Esophagus (tissue), 2 donors: ENCODE measurements at regions not wholly inside any gene's neighbourhood (a gene's known extent, or its start where the extent isn't known, plus 50 kb on each side); places are given as distances from the start of the nearest gene placed in this dataset.

Experiments used
- H3K27ac ChIP-seq, 2 donors: one replicate each; pipeline ENCODE4 v1.5.1; 2013; ENCODE audit warnings: low read depth in 2 of 2, mild to moderate bottlenecking in 2 of 2, inconsistent platforms in 1 of 2, low read length in 1 of 2, moderate library complexity in 1 of 2
- H3K27me3 ChIP-seq, 2 donors: one replicate each; pipeline ENCODE4 v1.6.1; 2013; ENCODE audit warnings: low read length in 2 of 2, control low read depth in 1 of 2, mild to moderate bottlenecking in 1 of 2; ENCODE audit not compliant: insufficient read depth in 2 of 2, control insufficient read depth in 1 of 2
- H3K36me3 ChIP-seq, 2 donors: one replicate each; pipeline ENCODE4 v1.6.1; 2013; ENCODE audit warnings: low read length in 1 of 2; ENCODE audit not compliant: control insufficient read depth in 2 of 2, insufficient read depth in 2 of 2
- H3K4me1 ChIP-seq, 2 donors: one replicate each; pipeline ENCODE4 v1.6.1; 2013; ENCODE audit warnings: low read length in 1 of 2; ENCODE audit not compliant: control insufficient read depth in 2 of 2, insufficient read depth in 2 of 2
- H3K4me3 ChIP-seq, 2 donors: one replicate each; pipeline ENCODE4 v1.5.1; 2013; ENCODE audit warnings: low read length in 2 of 2, mild to moderate bottlenecking in 2 of 2, low read depth in 1 of 2, moderate library complexity in 1 of 2
- H3K9me3 ChIP-seq, 2 donors: one replicate each; pipeline ENCODE4 v1.6.1; 2013; ENCODE audit warnings: mild to moderate bottlenecking in 2 of 2, low read depth in 1 of 2, low read length in 1 of 2, moderate library complexity in 1 of 2; ENCODE audit not compliant: control insufficient read depth in 2 of 2, insufficient read depth in 1 of 2
- WGBS, 2 donors: extraction: QIAGEN DNeasy Blood & Tissue Kit; methylation state at CpG; one replicate each; pipeline ENCODE4 v1.1.7; 2013; 5-methylcytosine and 5-hydroxymethylcytosine counted together
- donor health status: healthy with polysubstance abuse.
- donor health status: Bipolar disorder and iron deficiency.

GRCh38 chr6:168145747-168146596, 67.0 kb upstream of the FRMD1 start:
- H3K27ac ChIP-seq = no peak overlapping the region
- H3K9me3 ChIP-seq = no peaks in the 10 kb centered on the region
- 61 to 71% methylated on average over 11 to 12 of the region's 12 CpGs for WGBS, 2 donors
- no peak overlapping the region for H3K4me3 ChIP-seq
- H3K27me3 ChIP-seq = no peaks in the 10 kb centered on the region
- H3K4me1 ChIP-seq = peaks cover 0 to 5% of the 10 kb centered on the region in 2 donors
- H3K36me3 ChIP-seq = no peaks in the 10 kb centered on the region

DNA sequence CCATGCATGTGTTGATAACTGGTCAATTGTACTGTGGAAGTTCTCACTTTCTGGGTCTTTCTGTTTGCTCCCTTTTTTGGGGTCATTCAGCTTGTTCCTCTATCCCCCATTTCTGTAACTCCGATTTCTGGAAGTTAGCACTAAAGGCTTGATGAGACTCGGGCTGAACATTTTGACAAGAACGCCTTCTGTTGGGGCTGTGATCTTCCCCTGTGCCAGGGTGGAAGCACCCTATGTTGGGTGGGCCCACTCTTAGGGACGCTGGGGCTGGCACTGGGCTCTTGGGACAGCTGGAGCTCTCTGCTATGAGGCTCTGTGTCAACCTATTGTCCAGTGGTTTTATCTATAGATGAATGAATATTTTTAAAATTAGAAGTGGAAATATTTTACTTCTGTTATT, 60.1 kb upstream of the FRMD1 start:
- no peaks in the 10 kb centered on the region for H3K27me3 ChIP-seq
- WGBS, 2 donors = 81 to 82% methylated on average over 4 of the region's 4 CpGs
- no peak overlapping the region for H3K27ac ChIP-seq
- peaks cover 0 to 2% of the 10 kb centered on the region in 2 donors for H3K4me1 ChIP-seq
- H3K36me3 ChIP-seq = no peaks in the 10 kb centered on the region
- no peak overlapping the region for H3K4me3 ChIP-seq
- no peaks in the 10 kb centered on the region for H3K9me3 ChIP-seq

DNA sequence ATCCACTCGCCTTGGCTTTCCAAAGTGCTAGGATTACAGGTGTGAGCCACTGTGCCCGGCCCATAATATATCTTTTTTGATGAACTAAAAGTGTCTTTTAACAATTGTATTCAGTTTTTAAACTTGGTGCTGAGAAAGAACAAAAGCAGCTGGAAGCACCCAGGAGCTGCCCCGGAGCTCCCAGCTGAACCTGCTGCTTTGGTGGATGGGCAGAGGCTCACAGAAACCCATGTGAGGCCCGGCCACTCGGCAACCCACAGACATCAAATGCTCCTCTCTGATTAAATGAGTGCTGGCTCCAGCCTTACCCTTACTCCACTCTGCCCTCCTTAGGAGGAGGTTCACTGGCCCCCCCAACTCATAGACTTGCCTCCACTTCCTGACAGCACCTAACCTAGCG, 59.4 kb upstream of the FRMD1 start:
- Histone ChIP-seq H3K27me3 (no peaks in the 10 kb centered on the region), H3K9me3 (no peaks in the 10 kb centered on the region), H3K36me3 (no peaks in the 10 kb centered on the region), H3K4me1 (peaks cover 0 to 2% of the 10 kb centered on the region in 2 donors), H3K27ac (no peak overlapping the region), H3K4me3 (no peak overlapping the region)
- 87 to 88% methylated on average over 6 of the region's 6 CpGs for WGBS, 2 donors

DNA sequence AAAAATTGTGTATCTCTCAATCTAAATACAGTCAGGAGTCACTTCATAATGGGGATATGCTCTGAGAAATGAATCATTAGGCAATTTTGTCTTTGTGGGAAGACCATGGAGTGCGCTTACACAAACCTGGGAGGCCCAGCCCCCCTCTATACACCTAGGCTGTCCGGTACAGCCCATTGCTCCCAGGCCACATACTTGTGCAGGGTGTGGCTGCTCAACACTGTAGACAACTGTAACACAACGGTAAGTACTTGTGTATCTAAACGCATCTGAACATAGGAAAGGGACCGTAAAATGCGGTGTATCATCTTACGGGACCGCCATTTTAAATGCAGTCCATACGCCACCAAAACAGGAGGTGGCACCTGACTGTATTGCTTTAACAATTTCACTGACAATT, 58.0 kb upstream of the FRMD1 start:
- WGBS, 2 donors = 94% methylated on average over 9 of the region's 9 CpGs
- H3K9me3 ChIP-seq = no peaks in the 10 kb centered on the region

GRCh38 chr6:168136622-168137021, 57.6 kb upstream of the FRMD1 start:
- Histone ChIP-seq H3K36me3 (no peaks in the 10 kb centered on the region), H3K9me3 (no peaks in the 10 kb centered on the region), H3K27me3 (no peaks in the 10 kb centered on the region), H3K4me1 (peaks cover 0 to 2% of the 10 kb centered on the region in 2 donors), H3K27ac (no peak overlapping the region), H3K4me3 (no peak overlapping the region)
- 87 to 92% methylated on average over 5 of the region's 5 CpGs for WGBS, 2 donors

More for the DNA sequence above, 58.0 kb upstream of the FRMD1 start:
- Histone ChIP-seq H3K27me3 (no peaks in the 10 kb centered on the region), H3K36me3 (no peaks in the 10 kb centered on the region), H3K4me3 (no peak overlapping the region), H3K4me1 (peaks cover 0 to 2% of the 10 kb centered on the region in 2 donors), H3K27ac (no peak overlapping the region)

- Histone ChIP-seq H3K4me3 (no peak overlapping the region), H3K27me3 (no peaks in the 10 kb centered on the region), H3K36me3 (no peaks in the 10 kb centered on the region), H3K4me1 (peaks cover under 1 to 2% of the 10 kb centered on the region in 2 donors), H3K9me3 (no peaks in the 10 kb centered on the region), H3K27ac (no peak overlapping the region)
- 91 to 92% methylated on average over 7 of the region's 7 CpGs for WGBS, 2 donors
Observed at GRCh38 chr6:168136001-168136400, 57.0 kb upstream of the FRMD1 start.

DNA sequence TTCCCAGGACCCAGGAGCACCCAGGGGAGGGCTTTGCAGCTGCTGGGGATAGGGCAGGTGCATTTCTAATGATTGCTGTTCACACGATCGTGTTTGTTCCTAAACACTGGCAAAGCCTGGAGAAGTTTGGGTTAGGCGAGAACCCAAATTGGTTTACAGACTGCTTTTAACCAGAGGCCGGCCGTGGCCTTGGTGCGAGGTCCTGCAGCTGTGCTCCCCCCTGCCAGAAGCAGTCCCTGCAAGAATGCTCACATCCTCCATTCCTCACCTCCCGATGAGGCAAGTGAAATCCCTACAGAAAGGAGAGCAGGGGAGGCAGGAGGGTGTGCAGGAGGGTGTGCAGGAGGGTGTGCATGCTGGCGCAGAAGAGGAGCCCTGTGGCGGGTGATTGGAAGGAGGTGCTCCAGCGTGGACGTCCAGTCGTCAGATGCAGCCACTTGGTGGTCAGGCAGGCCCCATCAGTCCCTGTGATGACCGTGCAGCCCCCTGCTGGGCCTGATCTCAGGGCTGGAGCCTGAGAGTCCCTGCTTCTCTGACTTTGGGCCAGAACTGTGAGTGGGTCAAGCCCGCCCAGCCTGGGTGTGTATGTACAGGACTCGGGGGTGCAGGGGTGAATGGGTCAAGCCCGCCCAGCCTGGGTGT, 55.7 kb upstream of the FRMD1 start:
- H3K4me1 ChIP-seq = peaks cover 2% of the 10 kb centered on the region in 2 donors
- no peak overlapping the region for H3K4me3 ChIP-seq
- no peaks in the 10 kb centered on the region for H3K36me3 ChIP-seq
- H3K9me3 ChIP-seq = no peaks in the 10 kb centered on the region
- no peak overlapping the region for H3K27ac ChIP-seq
- H3K27me3 ChIP-seq = no peaks in the 10 kb centered on the region
- 86 to 93% methylated on average over 16 of the region's 16 CpGs for WGBS, 2 donors

DNA sequence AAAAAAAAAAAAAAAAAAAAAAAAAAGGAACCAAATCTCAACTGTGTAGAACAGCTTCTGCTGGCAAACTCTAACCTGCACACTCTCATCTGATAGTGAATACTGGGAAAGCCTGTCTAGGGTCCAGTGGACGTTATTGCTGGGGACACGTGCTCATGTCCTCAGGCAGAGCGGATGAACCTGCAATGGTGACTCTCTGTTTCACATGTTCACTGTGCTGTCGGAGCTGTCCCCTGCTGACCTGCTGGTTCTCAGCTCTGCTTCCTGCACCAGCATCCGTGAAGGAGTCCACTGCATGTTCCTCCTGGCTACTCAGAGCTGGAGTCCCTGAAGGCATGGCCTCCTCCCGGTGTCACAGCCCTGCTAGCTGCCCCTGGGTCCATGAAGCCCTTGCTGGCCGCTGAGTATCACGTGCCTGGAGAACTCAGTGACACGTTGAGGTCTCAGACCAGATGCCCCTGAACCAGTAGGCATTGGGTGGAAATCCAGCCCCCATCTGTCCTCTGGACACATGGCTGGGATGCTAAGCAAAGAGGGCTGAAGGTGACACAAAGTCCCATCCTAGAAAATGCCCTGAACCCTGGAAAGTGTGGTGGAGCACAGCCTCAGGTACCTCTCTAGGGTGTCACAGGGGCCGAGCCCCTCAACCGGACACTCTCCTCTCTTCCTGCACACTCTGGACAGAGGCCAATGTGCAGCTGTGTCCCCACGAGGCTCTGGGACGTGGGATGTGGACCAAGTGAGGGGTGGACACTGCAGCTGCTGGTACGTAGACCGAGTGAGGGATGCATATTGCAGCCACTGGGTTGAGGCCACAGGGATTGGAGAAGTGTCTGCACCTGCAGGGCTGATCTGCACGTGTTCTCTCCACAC, 54.9 kb upstream of the FRMD1 start:
- Histone ChIP-seq H3K27ac (no peak overlapping the region), H3K36me3 (no peaks in the 10 kb centered on the region), H3K4me3 (no peak overlapping the region), H3K4me1 (peaks cover 2% of the 10 kb centered on the region in 2 donors), H3K27me3 (no peaks in the 10 kb centered on the region), H3K9me3 (peaks cover 0 to 2% of the 10 kb centered on the region in 2 donors)
- WGBS, 2 donors = 79 to 85% methylated on average over 16 of the region's 16 CpGs

GRCh38 chr6:168133168-168133561, 54.2 kb upstream of the FRMD1 start:
- peaks cover 2% of the 10 kb centered on the region in 2 donors for H3K4me1 ChIP-seq
- no peaks in the 10 kb centered on the region for H3K36me3 ChIP-seq
- 37 to 41% methylated on average over 13 of the region's 13 CpGs for WGBS, 2 donors
- H3K27ac ChIP-seq = no peak overlapping the region
- no peaks in the 10 kb centered on the region for H3K27me3 ChIP-seq
- H3K4me3 ChIP-seq = no peak overlapping the region
- peaks cover 0 to 5% of the 10 kb centered on the region in 2 donors for H3K9me3 ChIP-seq
